Right atrium auricular region (tissue), 2 donors: ENCODE measurements at regions not wholly inside any gene's neighbourhood (a gene's known extent, or its start where the extent isn't known, plus 50 kb on each side); places are given as distances from the start of the nearest gene placed in this dataset.

Experiments used
- DNase-seq: peaks from one replicate; pipeline ENCODE4 v3.0.0-alpha.2; 2019; ENCODE audit warnings: low spot score
- H3K27ac ChIP-seq, 2 donors: fragments of 200-600 bp; sonication (generic); 1 replicate in 1 of 2; 2 replicates in 1 of 2; pipeline ENCODE4 v1.5.1; 2016 to 2019
- H3K27me3 ChIP-seq, 2 donors: fragments of 200-600 bp; sonication (generic); one replicate each; pipeline versions ENCODE4 v1.5.1 to v1.6.0; 2017 to 2019
- H3K36me3 ChIP-seq: fragments of 200-600 bp; sonication (generic); one replicate; pipeline ENCODE4 v1.5.1; 2016
- H3K4me1 ChIP-seq, 2 donors: fragments of 200-600 bp; sonication (generic); one replicate each; pipeline versions ENCODE4 v1.5.1 to v1.6.0; 2017 to 2019
- H3K4me3 ChIP-seq, 2 donors: fragments of 200-600 bp; sonication (generic); 1 replicate in 1 of 2; 2 replicates in 1 of 2; pipeline ENCODE4 v1.5.1; 2017 to 2019; ENCODE audit warnings: mild to moderate bottlenecking in 1 of 2, moderate library complexity in 1 of 2
- H3K9me3 ChIP-seq, 2 donors: fragments of 200-600 bp; sonication (generic); one replicate each; pipeline ENCODE4 v1.5.1; 2019
- CTCF ChIP-seq, 2 donors: fragments of 200-600 bp; sonication (generic); IDR thresholded peaks; one replicate each; pipeline ENCODE4 v1.5.1; 2019; ENCODE audit warnings: antibody characterized with exemption in 2 of 2

GRCh38 chr15:70501849-70502248 is 261.5 kb downstream of the UACA start:
- DNase-seq = no peak
- no peak for TF ChIP-seq CTCF (IDR thresholded peaks at IDR 0.05)
- no peak overlapping the region for H3K4me3 ChIP-seq
- H3K27me3 ChIP-seq = no peaks in the 10 kb centered on the region
- H3K9me3 ChIP-seq = no peaks in the 10 kb centered on the region
- no peak overlapping the region for H3K27ac ChIP-seq
- no peaks in the 10 kb centered on the region for H3K36me3 ChIP-seq
- peaks cover 0 to 30% of the 10 kb centered on the region in 2 donors for H3K4me1 ChIP-seq

GRCh38 chr15:70501121-70501727 is 262.1 kb downstream of the UACA start:
- Histone ChIP-seq H3K4me3 (no peak overlapping the region), H3K36me3 (no peaks in the 10 kb centered on the region), H3K27ac (no peak overlapping the region), H3K27me3 (no peaks in the 10 kb centered on the region), H3K4me1 (peaks cover 0 to 30% of the 10 kb centered on the region in 2 donors), H3K9me3 (no peaks in the 10 kb centered on the region)
- DNase-seq = no peak
- no peak for TF ChIP-seq CTCF (IDR thresholded peaks at IDR 0.05)

GRCh38 chr15:70499791-70500190 is 263.6 kb downstream of the UACA start:
- H3K4me1 ChIP-seq = peaks cover 0 to 17% of the 10 kb centered on the region in 2 donors
- no peak for TF ChIP-seq CTCF (IDR thresholded peaks at IDR 0.05)
- H3K27me3 ChIP-seq = no peaks in the 10 kb centered on the region
- no peak overlapping the region for H3K27ac ChIP-seq
- no peaks in the 10 kb centered on the region for H3K36me3 ChIP-seq
- no peaks in the 10 kb centered on the region for H3K9me3 ChIP-seq
- no peak for DNase-seq
- H3K4me3 ChIP-seq = no peak overlapping the region

DNA sequence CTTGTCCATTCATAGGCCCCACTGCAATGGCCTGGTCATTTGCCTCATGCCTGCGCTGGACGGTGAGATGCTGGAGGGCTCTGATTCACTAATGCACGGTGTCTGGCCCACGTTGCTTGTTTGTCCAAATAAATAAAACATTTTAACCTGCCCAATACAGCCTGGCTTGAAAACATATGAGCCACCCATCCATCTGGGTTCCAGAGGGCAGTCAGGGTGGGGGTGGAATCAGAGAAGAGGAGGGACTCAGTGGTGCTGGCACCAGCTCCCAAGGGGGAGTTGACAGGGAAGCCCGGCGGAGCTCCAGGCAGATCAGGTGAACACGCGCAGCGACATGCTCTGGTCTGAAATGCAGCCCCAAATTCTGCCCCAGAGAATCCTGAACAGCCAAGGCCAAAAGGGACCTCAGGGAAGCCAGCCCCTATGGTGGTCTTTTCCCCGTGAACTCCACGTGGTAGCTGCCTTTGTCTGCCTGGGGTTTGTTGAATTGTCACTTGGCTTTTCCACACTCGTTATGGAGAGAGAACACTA is 265.2 kb downstream of the UACA start:
- Histone ChIP-seq H3K27me3 (no peaks in the 10 kb centered on the region), H3K4me3 (no peak overlapping the region), H3K9me3 (no peaks in the 10 kb centered on the region), H3K36me3 (no peaks in the 10 kb centered on the region), H3K4me1 (peaks cover 0 to under 1% of the 10 kb centered on the region in 2 donors), H3K27ac (no peak overlapping the region)
- no peak for TF ChIP-seq CTCF (IDR thresholded peaks at IDR 0.05)
- no peak for DNase-seq

GRCh38 chr15:70497661-70498060 is 265.7 kb downstream of the UACA start:
- no peak for TF ChIP-seq CTCF (IDR thresholded peaks at IDR 0.05)
- Histone ChIP-seq H3K9me3 (no peaks in the 10 kb centered on the region), H3K36me3 (no peaks in the 10 kb centered on the region), H3K27me3 (no peaks in the 10 kb centered on the region), H3K4me3 (no peak overlapping the region), H3K4me1 (no peaks in the 10 kb centered on the region), H3K27ac (no peak overlapping the region)
- no peak for DNase-seq
